GM21447 (cell line): ENCODE measurements at regions not wholly inside any gene's neighbourhood (a gene's known extent, or its start where the extent isn't known, plus 50 kb on each side); places are given as distances from the start of the nearest gene placed in this dataset.
A peak's percentile ranks its signal among the peaks of the same experiment; 100 is the strongest.
"Not testable (repeated sequence)": the region's sequence is repeated elsewhere in the genome, so short reads cannot be mapped to it uniquely, and the experiment has no call there.

Experiments used
- ATAC-seq: cut with Tn5 transposase; IDR thresholded peaks from one replicate; pipeline ENCODE4 v1.9.1; 2021; ENCODE audit not compliant: unreplicated experiment

DNA sequence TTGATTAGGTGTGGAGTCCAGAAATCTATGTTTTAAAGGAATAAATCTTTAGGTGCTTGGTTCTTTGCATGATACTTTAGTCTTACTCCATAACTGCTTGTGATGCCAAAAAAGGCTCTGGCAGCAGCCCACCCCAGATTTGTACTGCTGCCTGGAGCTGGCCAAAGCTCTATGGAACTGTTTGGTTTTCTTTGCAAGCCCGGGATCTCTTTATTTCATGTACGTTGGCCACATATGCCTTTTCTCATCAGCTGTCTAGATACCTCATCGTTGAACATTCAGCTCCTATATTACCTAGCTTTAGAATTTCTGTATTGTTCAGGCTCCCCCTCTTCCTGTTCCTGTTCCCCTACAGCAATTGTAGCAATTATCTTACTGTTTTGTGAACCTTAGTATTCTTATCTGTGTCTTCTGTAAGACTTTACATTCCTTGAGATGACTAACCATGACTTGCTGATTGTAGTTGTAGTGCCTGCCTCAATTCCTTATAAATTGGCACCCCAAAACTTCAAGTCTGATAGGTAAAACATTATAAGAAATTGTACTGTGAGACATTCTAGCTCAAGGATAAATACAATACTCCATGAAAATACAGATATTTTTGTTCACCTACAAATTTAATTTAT is 199.4 kb upstream of the GPRIN3 start:
- no peak for ATAC-seq

DNA sequence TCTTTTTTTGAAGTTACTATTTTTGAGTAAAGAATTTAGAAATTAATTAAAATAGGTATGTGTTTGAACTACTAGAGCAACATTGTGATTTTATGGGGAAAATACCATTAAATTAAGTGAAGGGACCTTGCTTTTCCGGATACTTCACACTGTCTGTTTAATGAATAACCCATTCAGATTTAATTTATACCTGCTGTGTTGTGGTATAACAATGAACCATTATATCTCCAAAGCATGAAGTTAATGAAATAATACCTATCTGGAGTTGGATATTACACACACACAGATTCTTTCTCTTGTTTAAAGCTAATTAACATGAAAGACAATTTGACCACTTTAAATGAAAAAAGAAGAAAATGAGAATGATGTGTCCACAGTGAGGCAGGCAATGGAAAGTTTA is 195.0 kb upstream of the GPRIN3 start:
- ATAC-seq: no peak

DNA sequence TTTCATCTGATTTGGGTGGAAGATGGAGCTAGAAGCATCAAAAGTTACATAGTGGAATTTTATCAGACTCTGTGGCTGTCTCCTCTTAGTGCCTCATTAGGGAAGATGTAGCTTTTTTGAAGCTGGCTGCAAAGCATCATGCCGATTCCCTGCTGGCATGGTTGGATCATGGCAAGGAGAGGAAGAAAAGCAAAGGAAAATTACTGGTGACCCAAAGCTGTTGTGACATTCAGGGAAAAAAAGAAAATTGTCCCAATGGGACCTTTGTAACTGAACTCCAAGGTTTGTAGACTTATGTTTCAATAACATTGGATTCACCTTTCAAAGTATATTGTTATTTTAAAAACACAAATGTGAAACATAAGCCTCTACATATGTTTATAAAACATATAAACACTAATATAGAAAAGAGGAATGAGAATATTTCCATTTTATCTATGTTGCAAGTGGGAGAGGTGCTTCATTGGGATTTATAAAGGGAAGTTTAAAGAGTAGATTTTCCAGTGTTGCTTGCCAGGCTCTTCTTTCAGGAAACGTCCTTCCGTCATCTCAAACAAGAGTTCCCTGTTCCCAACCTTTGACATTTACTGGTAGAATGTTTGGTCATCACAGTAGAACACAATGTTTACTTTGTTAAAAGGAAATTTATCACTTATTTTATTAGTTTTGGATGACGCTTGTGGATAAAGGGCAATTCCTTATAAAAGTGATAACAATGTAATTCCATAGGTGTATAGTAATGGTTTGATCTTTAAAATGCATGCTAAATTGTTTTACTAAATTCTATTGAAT is 190.1 kb upstream of the GPRIN3 start:
- ATAC-seq: no peak

GRCh38 chr4:89496851-89497250 is 189.3 kb upstream of the GPRIN3 start:
- no peak for ATAC-seq

DNA sequence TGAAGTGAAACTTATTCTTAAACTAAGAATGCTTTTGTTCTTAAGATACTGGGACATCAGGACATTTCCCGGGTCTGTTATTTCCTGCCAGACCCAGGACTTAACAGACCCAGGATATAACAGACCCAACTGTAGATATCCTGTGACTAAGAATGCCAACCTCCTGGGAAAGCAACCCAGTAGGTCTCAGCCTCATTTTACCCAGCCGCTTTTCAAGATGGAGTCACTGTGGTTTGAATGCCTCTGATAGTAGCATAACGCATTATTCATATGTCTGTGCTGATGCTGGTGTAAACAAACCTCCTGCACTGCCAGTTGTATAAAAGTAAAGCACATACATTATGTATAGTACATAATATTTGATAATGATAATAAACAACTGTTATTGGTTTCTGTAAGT is 185.8 kb upstream of the GPRIN3 start:
- ATAC-seq: no peak

DNA sequence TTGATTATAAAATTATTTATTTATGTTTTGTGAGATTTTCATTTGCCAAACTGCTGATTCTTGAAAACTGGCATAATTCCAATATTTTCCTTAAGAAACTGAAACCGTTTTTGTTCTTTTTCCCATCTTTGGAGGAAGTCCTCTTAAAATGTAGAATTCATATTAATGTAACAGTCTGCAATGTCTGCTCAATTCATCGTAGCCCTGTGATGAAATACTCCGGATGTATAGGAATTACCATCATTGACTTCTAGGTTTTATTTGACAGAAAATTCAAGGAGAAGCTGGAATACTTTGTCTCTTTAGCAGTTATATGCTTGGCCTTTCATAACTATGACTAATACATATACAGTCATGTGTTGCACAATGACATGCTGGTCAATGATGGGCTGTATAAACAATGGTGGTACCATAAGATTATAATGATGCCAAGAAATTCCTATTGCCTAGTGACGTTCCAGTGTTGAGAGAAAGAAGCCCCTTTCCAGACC is 185.0 kb upstream of the GPRIN3 start:
- no peak for ATAC-seq

GRCh38 chr4:89491761-89492160 is 184.2 kb upstream of the GPRIN3 start:
- no peak for ATAC-seq

DNA sequence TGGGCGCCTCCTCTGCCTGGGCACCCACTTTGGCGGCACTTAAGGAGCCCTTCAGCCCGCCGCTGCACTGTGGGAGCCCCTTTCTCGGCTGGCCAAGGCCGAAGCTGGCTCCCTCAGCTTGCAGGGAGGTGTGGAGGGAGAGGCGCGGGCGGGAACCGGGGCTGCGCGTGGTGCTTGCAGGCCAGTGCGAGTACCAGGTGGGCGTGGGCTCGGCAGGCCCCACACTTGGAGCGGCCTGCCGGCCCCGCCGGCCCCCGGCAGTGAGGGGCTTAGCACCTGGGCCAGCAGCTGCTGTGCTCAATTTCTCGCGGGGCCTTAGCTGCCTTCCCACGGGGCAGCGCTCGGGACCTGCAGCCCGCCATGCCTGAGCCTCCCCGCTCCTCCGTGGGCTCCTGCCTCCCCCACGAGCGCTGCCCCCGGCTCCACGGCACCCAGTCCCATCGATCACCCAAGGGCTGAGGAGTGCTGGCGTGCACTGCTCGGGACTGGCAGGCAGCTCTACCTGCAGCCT is 182.4 kb upstream of the GPRIN3 start:
- not testable (repeated sequence) for ATAC-seq

DNA sequence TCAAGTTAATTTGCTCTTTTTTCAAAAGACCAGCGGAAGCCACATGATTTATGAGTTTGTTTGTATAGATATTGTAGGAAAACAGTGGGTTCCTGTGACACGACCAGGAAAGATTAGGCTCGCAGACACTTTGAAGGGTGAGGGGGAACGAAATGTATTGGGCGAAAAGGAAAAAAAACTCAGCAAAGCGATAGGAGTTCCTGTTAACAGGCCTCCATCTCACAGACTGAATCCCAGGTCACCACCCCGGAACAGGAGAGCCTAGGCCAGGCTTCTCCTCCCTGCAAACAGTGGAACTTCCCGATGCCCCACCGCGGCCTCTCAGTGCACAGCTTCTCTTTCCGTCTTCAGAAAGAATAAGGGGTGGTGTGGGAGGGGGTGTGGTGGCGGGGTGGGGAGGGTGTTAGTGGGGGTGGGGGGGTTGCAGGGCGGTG is 181.8 kb upstream of the GPRIN3 start:
- ATAC-seq: no peak

DNA sequence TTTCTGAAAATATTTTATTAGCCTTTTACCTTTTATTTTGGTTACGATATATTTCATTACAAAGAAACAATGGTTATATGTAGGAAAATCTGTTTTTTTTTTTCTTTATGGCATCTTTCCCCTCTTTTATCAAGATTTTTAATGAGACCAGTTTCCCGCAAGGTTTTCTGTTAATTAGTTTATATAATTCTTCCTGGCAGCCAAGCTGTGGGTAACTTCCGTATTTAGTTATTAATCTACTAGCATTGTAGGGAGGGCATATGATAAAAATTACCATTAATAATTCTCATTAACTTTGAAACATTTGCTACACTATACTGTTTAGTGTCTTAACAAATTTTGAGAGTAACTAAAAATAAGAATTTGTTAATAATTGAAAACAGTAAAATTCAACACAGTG is 181.1 kb upstream of the GPRIN3 start:
- ATAC-seq: no peak

GRCh38 chr4:89486673-89487072 is 179.1 kb upstream of the GPRIN3 start:
- no peak for ATAC-seq

GRCh38 chr4:89486042-89486441 is 178.4 kb upstream of the GPRIN3 start:
- no peak for ATAC-seq

DNA sequence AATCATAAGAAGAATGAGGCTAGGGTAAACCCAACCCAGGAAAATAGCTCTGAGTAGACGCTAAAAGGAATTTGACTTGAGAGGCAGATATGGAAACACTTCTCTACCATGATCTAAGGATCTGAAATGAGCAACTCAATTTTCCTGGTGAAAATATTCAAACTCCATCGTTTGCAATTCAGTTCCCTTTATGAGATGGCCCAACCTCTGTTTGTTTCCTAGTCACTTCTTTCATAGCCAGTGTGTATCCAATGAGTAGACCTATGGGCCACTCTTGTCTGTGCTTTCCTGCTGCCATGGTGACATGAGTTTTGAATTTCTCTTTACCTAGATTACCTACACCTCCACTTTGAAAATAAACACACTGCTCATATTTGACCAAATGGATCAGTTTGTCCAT is 176.2 kb upstream of the GPRIN3 start:
- ATAC-seq: no peak

GRCh38 chr4:89482926-89483595 is 175.5 kb upstream of the GPRIN3 start:
- ATAC-seq: no peak

GRCh38 chr4:89482251-89482650 is 174.7 kb upstream of the GPRIN3 start:
- ATAC-seq: peak; percentile 76

GRCh38 chr4:89469930-89470375 is 162.4 kb upstream of the GPRIN3 start:
- peak; percentile 93 for ATAC-seq

- ATAC-seq: peak; percentile 18
Observed at GRCh38 chr4:89469516-89469915, 161.9 kb upstream of the GPRIN3 start.

GRCh38 chr4:89468602-89469001 is 161.0 kb upstream of the GPRIN3 start:
- ATAC-seq: no peak

DNA sequence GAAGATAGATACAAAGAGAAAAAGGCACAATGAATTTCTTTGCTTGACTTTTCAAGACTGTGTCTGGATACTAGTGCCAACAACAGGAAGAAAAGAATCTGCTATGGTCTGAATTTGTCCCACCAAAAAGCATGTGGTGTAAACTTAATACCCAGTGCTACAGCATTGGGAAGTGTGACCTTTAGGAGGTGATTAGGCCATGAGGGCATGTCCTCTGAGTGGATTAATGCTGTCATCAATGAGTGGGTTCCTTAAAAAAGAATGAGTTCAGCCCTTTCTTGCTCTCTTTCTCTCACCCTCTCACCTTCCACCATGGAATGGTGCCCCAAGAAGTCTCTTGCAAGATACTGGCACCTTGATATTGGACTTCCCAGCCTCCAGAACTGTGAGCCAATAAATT is 155.7 kb upstream of the GPRIN3 start:
- no peak for ATAC-seq

DNA sequence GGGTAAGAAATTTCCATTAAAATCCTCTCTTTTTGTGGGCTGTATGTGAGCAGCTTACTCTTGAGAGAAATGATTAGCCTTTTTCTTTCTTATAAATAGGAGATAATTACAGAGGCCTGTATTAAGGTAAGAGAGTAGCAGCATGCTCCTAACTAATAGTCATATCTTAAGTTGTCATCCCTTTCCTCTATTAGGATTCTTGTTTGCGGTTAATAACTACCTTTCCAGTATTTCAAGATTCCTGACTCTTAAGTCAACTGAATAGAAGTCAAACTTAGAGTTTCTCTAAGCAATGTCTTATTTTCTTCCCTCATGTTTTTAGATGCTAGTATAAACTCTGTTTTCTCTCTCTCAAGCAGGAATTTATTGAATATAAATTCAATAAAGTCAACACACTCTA is 139.9 kb upstream of the GPRIN3 start:
- no peak for ATAC-seq

DNA sequence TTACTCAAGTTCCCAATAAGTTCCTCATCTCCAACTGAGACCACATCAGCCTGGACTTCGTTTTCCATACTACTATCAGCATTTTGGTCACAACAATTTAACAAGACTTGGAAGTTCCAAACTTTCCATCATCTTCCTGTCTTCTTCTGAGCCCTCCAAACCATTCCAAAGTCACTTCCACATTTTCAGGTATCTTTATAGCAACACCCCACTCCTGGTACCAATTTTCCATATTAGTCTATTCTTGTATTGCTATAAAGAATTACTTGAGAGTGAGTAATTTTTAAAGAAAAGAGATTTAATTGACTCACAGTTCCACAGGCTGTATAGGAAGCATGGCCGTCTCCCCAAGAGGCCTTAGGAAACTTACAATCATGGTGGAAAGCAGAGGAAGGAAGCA is 138.6 kb upstream of the GPRIN3 start:
- ATAC-seq: no peak

- no peak for ATAC-seq
Observed at GRCh38 chr4:89439533-89439932, 131.9 kb upstream of the GPRIN3 start.
